ENCODE measurements at regions not wholly inside any gene's neighbourhood (a gene's known extent, or its start where the extent isn't known, plus 50 kb on each side); places are given as distances from the start of the nearest gene placed in this dataset.

DNA sequence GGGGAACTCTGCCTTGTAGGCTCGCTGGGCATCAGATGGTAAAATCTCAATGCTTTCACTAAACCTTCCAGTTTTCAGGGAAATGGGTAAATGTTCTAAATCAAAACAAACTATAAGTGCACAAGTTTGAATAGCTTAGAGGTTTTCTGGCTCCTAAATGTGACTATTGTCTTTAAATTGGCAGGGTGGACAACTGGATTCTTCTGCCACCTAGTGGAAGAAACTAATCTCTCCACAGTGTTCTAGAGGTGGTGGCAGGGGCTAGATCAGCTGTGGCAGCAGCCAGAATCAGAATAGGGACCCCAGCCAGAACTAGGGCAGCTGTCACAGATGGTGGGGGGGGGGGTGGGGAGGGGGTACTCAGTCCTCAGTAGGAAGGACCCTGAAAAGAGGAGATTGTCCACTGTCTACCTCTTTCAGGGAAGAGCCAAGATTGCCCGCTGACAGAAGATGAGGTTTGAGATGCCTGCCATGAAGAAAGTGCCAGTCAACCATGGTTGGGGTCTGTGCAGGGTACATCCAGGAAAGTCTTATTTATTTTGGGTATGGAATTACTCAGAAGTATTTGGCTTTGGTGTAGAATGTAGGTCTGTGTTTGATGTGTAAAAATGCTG, 201.4 kb downstream of the CCNG2 start:
- TF ChIP-seq ZNF629 (tag by site-specific recombination; IDR thresholded peaks at IDR 0.05) (no peak), ZNF394 (tag by site-specific recombination; IDR thresholded peaks at IDR 0.05; ENCODE audit: borderline replicate concordance) (no peak), ZBTB7A (tag by site-specific recombination; IDR thresholded peaks at IDR 0.05; ENCODE audit: low read depth) (no peak)
- TF ChIP-seq, protein P1, sequence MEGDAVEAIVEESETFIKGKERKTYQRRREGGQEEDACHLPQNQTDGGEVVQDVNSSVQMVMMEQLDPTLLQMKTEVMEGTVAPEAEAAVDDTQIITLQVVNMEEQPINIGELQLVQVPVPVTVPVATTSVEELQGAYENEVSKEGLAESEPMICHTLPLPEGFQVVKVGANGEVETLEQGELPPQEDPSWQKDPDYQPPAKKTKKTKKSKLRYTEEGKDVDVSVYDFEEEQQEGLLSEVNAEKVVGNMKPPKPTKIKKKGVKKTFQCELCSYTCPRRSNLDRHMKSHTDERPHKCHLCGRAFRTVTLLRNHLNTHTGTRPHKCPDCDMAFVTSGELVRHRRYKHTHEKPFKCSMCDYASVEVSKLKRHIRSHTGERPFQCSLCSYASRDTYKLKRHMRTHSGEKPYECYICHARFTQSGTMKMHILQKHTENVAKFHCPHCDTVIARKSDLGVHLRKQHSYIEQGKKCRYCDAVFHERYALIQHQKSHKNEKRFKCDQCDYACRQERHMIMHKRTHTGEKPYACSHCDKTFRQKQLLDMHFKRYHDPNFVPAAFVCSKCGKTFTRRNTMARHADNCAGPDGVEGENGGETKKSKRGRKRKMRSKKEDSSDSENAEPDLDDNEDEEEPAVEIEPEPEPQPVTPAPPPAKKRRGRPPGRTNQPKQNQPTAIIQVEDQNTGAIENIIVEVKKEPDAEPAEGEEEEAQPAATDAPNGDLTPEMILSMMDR (tag by site-specific recombination; IDR thresholded peaks at IDR 0.05) = no peak
